ENCODE measurements at regions not wholly inside any gene's neighbourhood (a gene's known extent, or its start where the extent isn't known, plus 50 kb on each side); places are given as distances from the start of the nearest gene placed in this dataset.

DNA sequence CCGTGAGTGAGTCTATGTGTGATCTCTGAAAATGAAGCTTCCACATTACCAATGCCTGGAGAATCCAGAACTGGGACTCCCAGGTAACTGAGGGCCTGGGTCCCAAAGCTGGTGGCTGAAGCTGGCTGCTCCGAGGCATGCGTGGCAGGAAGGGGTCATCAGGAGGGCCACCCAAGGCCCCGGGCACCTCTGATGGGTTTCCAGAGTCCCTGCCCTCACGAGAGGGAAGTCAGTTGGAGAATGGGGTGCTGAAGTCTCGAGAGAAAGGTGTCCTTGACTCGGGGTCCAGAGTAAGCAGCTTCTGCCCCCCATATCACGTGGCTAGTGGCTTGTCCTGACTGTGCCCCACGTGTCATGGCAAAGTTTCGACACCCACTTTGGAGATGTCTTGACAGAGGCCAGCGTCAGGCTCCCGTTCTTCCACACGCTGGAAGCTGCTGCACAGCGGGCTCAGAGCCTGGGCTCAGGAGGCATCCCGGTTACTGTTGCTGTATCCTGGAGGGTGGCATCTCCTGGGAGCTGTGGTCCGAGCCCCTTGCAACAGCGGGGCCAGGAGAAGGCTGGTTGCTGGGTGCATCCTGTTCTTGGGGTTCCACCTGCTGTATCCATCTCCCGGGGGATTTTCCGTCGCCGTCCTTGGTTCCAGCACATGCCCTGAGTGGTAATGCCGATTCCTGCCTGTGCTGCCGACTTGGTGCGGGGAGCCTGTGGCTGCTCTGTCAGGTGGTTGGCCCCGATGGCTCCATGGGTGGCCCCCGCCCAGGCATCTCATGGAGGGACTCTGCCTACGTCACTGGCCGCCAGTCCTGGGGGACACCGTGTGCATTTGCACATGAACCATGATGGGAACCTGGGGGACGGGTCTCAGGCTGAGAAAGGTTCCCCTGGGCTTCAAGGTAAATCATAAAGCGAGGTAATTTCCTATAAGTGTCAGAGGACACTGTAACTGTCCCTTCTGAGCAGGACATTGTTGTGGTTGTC, 183.3 kb upstream of the HDAC4 start:
- DNase-seq (ENCODE audit: low read depth in 4 of 4, low spot score in 3 of 4): no peak

DNA sequence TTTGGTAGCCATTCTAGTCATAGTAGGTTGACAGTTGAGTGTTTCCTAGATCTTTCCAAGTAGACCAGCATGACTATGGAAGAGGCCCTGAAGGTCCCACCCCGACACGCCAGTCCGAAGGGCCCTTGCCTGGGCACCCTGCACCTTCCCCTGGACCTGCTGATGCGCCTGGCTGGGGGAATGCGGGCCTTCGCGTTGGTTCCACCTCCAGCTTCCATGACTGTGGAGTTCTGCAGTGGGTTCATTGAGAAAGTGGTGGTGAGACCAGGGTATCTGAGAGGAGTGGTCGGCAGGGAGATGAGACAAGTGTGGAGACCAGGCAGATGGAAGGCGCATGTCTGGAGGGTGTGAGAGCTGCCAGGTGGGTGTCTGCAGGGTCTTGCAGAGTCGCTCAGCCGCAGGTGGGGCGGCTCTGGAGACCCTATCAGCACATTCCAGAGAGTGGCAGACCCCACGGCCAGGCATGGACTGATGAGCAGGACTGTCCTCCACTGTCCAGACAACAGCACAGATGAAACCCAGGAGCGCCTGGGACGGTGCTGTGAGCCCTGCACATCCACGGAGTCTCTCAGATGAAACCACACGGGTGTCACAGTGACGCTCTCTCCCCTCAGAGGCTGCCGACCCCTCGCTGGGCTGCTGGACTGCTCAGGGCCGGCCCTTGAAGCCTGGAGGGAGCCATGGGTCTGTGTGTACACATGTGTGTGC, 182.5 kb upstream of the HDAC4 start:
- no peak for DNase-seq (ENCODE audit: low read depth in 4 of 4, low spot score in 3 of 4)

DNA sequence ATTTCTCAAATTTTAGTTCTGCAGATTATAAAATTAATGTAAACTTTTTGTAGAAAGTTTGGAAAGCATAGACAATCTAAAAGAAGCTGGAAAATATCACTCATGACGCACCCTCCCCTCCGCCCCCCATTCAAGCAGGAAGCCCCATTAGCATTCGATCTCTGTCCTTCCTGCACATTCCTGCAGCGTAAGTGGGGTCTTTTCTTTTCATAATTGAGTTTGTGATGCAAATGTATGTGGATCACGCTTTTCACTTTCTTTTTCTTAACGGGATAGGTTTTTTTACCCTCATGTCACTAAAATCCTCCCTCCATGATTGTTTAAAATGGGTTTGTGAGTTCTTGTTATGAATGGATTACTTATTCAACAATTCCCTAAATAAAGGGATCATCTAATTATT, 181.7 kb upstream of the HDAC4 start:
- no peak for DNase-seq (ENCODE audit: low read depth in 4 of 4, low spot score in 3 of 4)

GRCh38 chr2:239581352-239581901, 180.6 kb upstream of the HDAC4 start:
- DNase-seq (ENCODE audit: low read depth in 4 of 4, low spot score in 3 of 4): no peak

GRCh38 chr2:239580199-239580527, 179.3 kb upstream of the HDAC4 start:
- no peak for DNase-seq (ENCODE audit: low read depth in 4 of 4, low spot score in 3 of 4)

GRCh38 chr2:239579524-239580198, 178.8 kb upstream of the HDAC4 start:
- no peak for DNase-seq (ENCODE audit: low read depth in 4 of 4, low spot score in 3 of 4)

GRCh38 chr2:239579081-239579480, 178.3 kb upstream of the HDAC4 start:
- DNase-seq (ENCODE audit: low read depth in 4 of 4, low spot score in 3 of 4): no peak

DNA sequence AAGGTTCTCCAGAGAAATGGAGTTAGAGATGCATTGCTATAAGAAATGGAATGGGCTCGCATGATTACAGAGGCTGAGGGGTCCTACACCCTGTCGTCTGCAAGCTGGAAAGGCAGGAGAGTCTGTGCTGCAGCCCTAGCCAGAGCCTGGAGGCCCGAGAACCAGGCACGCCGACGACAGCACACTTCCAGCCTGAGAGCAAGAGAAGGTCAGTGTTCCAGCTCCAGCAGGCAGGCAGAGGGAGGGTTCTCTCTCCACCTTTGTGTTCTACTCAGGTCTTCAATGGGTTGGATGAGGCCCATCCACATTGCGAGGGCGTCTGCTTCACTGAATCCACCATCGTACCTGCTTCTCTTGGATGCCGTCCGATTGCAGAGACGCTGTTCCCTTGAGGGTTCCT, 177.6 kb upstream of the HDAC4 start:
- DNase-seq (ENCODE audit: low read depth in 4 of 4, low spot score in 3 of 4): no peak

DNA sequence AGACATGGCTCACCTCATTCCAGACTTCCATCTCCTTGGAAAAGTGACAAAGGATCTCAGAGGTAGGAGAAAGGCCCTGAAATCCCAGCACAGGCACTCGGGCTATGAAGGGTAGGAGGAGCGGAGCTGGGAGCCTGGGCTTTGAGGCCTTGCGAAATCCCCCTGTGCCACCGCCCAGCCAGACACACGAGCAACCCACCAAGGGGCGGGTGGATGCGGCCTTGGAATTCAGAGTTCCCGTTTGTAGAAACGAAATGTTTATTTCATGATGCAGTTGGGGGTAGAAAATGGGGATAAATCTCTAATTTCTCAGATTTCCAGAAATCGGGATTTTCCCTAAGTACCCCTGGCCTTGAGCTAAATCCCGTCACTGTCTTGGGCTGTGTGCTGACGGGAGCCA, 177.1 kb upstream of the HDAC4 start:
- DNase-seq (ENCODE audit: low read depth in 4 of 4, low spot score in 3 of 4): no peak

DNA sequence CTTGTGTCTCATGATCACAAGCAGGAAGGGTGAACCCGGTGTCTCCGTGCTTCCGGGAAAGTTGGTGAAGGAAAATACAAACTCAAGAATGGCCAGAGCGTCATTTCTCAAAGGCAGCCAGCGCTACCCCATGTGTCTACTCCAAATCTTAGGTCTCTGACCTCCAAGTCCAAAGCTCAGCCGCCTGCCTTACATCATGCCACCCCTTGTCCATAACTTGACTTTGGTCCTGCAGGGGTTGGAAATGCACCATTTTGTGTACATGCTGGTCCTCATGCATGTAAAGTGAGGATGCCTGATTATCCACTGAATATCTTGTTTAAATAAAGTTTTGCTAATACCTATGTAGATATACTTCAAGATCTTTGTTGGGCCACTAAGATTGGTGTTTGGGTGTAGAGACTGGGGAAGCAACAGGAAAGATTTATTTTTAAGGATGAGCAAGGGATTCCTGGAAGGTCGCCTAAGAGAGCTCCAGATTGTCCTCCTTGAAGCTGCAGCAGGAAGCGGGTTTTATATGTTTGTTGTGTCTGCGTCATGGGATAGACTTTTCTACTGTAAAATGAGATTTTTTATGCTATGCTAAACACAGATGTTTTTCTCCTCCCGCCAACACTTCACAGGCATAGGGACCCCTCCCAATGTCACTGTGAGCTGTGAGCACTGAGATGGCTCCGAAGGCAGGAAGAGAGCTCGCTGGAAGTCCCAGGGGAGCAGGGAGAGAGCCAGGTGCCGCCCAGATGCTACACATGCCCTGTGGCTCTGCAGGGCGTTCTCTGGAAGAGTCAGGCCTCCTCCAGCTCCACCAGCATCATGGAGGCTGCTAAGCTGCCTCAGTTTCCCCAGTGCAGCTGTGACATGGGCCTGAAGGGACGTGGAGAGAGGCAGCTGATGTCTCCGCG, 176.2 kb upstream of the HDAC4 start:
- DNase-seq (ENCODE audit: low read depth in 4 of 4, low spot score in 3 of 4): no peak

DNA sequence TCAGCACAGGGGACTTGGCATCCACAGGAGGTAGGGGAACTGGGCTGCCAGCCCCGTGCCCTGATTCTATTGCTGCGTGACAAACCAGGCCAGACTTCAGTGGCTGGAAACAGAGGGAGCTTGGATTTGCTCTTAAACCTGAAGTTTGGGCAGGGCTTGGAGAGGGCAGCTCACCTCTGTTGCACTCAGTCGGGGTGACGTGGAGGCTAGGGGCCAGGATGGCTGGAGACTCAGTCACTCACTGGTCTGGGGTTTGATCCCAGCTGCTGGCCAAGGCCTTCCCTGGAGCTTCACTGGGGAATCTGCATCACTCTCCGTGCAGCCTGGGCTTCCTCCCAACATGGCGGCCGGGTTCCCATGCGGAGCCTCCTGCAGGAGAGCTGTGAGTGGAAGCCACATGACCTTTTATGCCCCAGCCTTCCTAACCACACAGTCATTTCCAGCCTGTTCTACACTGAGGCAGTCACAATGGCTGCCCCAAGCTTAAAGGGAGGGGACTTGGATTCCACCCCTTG, 175.2 kb upstream of the HDAC4 start:
- DNase-seq (ENCODE audit: low read depth in 4 of 4, low spot score in 3 of 4): no peak

DNA sequence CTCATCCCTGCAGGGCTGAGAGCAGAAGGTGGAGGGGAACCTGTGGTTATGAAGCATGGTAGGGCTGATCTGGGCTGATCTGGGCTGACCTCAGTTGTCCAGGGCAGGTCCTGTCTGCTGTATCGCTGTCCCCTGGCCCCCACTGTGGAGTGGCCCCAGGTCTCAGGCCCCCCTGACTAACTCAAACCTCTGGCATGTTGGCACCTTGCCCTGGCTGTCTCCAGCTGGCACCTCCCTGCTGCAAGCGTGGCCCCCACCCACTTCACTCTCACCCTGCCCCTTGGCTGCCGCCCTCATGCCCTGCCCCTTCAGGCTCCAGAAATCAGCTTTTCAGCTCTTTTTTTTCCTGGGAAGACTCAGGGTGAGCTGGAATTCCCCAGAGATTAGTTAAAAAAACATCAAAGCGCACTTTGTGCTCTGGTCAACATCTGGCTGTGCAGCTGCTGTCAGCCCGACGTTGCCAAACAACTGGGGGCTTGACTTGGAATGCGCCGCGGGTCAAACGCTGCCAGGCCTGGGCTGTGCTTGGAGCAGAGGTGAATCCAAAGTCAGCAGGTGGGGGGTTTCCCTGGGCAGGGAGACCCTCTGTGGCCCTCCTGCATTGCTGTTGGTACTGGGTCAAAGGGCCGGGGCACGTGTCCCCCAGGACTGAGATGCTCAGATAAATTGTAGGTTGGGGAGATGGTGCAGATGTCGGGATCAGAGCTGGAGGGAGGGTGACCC, 173.8 kb upstream of the HDAC4 start:
- DNase-seq (ENCODE audit: low read depth in 4 of 4, low spot score in 3 of 4): no peak

DNA sequence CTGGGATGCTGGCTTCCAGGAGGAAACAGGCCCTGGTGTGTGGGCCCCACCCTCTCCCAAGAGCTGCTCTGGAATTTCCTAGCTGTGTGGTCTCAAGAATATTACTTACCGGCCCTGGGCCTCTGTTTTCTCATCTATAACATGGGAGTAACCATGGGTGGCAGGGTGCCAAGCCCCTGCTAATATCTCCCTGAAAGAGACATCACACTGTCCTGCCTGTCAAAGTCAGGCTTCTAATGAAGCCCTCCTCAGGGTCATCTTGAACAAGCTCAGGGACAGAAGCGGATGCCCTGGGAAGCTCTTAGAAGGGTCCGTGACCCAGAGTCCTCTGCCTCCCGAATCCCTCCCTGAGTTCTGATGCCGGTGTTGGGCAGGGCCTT, 173.2 kb upstream of the HDAC4 start:
- no peak for DNase-seq (ENCODE audit: low read depth in 4 of 4, low spot score in 3 of 4)

GRCh38 chr2:239570971-239571520, 170.2 kb upstream of the HDAC4 start:
- no peak for DNase-seq (ENCODE audit: low read depth in 4 of 4, low spot score in 3 of 4)

DNA sequence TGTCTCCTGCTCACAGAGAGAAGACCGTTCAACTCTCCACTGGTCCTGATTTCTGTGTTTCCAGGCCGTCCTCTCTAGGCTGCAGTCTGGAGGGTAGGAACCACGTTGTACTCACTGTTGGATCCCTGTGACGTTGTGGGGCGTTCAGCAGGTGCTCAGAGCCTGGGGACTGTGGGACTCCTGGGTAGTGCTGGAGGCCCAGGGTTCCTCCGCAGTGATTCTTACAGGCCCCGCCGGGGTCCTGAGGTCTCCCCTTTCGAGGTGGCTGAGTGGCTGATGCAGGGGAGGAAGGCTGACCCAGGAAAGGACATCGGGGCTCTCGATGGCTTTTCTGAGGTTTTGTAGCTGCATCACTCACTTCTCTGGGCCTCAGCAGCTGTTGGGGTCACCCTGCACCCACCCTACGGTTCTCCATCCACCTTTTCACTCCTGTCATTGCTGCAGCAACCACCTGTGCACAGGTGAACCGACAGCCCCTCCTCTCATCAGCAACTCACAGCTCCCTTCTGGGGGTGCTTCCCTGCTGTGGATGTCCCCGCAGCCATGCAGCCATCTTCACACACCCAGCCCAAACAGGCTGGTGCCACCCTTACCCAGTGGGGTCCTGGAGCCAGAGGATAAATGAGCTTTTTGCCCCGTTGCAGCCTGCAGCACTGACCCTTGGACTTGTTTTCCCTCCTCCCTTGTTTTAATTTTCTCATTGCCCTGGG, 169.6 kb upstream of the HDAC4 start:
- DNase-seq (ENCODE audit: low read depth in 4 of 4, low spot score in 3 of 4): no peak

- DNase-seq (ENCODE audit: low read depth in 4 of 4, low spot score in 3 of 4): no peak
Measured at GRCh38 chr2:239569401-239570090, 168.7 kb upstream of the HDAC4 start.

DNA sequence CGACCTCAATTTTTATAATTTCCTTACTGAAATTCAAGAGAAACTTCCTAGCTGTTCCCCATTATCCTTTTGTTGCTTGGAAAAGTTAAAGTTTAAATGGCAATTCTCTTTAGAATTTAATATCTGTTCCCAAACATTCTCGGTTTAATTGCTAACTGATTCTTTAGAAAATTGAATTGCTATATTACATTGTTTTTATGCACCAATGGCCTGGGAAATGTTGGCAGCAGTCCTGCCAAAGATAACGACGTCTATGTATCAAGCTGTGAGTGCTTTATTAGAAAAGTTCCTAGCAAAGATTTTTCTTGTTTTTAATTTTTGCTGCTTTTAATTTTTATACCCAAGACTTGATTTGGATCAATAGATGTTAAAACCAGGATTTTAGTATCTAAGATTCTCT, 167.8 kb upstream of the HDAC4 start:
- no peak for DNase-seq (ENCODE audit: low read depth in 4 of 4, low spot score in 3 of 4)

- DNase-seq (ENCODE audit: low read depth in 4 of 4, low spot score in 3 of 4): no peak
Measured at GRCh38 chr2:239567786-239568185, 167.0 kb upstream of the HDAC4 start.

Data from left renal pelvis (tissue), 4 donors.